ENCODE measurements at regions not wholly inside any gene's neighbourhood (a gene's known extent, or its start where the extent isn't known, plus 50 kb on each side); places are given as distances from the start of the nearest gene placed in this dataset.
"Not testable (repeated sequence)": the region's sequence is repeated elsewhere in the genome, so short reads cannot be mapped to it uniquely, and the experiment has no call there.

DNA sequence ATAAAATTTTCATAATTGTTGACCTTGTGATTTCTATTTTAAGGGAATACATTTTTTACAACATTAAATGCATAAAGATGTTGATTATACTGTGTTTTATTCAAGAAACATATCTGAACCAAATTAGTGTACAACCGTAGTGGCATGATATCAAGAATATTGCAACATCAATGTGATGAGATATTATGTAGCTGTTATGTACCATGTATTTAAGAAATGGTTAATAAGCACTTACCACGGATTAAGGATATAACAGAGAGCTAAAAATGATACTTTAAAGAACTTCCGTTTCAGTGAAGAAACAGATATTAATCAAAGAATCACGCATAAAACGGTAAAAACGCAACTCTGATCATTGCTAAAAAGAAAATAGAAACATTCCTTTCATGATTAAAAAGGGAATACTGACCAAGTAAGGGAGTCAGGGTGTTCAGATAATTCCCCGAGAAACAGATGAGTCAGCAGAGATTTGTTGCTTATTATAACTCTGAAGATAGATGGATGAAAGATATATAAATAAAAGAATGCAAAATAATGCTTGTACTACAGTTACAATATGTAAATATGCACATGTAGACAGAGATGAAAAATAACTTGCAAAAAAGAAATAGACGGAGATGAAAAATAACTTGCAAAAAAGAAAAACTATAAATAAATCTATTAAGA is 281.9 kb upstream of the MAF start:
- no peak for DNase-seq

DNA sequence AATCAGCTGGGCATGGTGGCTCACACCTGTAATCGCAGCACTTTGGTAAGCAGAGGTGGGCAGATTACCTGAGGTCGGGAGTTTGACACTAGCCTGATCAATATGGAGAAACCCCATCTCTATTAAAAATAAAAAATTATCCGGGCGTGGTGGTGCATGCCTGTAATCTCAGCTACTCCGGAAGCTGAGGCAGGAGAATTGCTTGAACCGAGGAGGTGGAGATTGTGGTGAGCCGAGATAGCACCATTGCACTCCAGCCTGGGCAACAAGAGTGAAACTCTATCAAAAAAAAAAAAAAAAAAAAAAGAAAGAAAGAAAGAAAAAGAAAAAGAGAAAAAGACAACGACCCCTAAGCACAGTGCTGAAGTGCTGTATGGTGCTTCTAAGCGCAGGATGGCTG is 280.6 kb upstream of the MAF start:
- not testable (repeated sequence) for DNase-seq

DNA sequence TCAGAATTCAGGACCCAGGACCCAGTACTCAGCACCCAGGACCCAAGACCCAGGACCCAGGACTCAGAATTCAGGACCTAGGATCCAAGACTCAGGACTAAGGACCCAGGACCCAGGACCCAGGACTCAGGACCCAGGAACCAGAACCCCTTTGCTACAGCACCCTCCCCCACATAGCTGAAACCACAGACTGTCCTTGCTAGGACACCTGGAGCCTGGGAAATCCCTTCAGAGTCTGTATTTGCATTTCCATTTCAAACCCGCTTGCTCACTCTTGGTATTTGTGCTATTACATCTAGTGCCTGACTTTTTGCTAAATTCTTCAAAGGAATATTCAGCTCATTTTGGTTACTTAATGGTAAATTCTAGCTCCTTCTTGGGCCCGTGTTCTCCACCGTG is 275.8 kb upstream of the MAF start:
- DNase-seq: no peak

DNA sequence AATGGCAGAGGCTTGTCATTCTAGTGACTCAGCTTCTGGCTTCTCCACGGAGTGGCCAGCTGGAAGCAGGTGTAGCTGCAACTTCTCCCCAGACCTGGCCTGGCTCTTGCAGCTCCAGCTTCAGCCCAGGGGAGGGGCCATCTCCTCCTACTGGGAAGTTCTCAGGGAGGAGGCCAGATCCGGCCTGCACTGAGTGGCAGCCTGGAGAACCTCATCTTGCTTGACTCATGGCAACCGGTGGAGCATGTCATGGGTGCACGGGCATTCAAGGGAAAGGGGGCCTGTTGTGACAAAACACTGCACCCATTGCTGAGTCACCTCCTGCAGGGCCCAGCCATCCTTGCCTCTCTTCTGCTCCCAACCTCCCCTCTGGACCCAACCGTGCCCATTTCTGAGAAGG is 273.9 kb upstream of the MAF start:
- no peak for DNase-seq

DNA sequence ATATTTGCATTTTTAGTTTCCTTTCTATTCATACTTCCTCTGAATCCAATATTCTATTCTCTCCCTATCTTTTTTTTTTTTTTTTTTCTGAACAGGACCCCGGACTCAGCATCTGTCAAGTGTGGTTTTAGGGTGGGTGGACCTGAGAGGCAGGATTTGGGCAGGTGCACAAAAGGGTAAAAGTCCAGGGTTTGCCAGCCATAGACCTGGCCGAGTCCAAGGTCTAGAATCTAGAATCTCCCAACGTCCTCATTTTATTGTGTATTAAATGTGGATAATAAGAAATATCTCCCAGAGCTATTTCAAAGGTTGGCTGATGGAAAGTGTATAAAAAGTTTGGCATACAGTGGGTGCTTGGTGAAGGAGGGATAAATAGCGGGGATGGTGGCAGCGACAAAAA is 273.3 kb upstream of the MAF start:
- DNase-seq: no peak

DNA sequence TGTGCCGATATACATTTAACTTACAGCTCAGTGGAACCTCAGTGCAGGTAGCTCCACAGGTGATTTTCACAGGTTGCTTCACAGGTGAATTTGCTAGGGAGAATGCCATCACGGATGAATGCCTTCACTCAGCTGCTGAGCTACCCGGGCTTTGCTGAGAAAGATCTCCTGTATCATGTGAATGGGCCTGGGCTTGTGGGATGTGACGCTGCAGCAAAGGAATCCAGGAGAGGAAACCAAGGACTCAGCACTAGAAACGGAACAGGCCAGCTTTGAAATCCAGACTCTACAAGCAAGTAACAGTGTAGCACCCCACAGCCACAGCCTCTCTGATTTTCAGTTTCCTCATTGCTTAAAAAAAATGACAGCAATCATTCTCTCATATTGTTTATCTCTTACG is 271.4 kb upstream of the MAF start:
- no peak for DNase-seq

DNA sequence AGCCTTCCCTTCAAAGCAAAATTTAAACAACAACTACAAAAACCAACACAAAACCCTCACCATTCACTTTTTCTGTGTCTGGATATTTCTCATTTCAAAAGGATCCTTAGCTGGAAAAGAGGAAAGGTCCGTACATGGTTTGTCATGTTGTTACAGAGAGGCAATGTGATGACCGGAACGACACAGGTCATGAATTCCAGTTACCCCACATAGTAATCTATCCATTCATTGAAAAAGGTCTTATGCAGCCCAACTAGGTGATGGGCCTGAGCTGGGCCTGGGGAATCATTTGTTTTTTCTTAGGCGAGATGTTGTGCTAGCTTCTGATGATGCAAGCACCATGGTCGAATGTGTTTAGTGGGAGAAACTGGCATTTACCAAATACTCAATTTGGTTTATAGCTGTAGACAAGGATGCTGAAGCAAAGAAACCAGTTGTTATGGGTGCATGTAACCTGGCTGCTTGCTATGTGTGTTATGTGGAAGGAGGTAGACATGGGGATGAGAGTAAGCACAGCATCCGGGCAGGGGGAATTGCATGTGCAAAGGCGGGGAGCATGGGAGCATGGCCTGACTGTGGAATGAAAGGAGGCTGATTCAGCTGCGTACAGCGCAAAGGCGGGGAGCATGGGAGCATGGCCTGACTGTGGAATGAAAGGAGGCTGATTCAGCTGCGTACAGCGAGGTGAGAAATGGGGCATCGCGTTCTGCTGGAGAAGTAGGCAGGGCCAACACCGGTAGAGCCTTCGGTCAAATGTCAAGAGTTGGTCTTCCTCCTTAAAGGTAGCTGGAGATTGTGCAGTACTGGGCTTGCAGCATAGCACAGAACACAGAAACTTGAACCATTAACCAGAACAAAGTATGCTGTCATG is 269.7 kb upstream of the MAF start:
- DNase-seq: no peak

DNA sequence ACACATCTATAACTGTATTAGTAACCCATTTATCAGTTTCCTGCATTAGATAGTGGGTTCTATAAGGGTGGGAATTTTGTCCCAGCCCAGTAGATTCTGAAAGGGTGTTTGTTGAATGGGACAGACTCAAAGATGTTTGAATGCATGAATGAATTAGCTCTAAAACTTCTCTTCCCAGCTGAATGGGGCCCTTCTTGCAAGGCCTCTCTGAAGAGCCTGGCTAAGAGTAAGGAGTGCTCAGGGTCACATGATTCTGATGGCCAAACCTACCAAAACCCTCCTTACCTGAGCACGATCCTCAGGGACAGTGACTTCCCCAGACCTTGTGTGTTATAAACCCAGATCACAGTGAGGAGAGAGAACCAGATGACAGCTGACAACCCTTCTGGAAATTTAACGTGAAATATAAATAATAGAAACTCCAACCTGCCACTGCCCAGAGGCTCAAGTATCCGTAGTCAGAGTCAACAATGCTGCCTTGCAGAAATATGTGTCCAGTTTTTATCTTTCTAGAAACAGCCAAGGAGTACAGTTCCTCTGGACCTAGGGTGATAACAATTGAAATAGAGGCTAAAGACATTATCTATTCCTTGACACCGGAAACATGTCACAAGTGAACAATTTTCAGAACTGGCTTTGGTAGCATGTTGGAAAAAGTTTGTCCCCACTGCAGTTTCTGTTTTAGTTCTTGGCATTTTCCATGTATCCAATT is 268.9 kb upstream of the MAF start:
- no peak for DNase-seq

DNA sequence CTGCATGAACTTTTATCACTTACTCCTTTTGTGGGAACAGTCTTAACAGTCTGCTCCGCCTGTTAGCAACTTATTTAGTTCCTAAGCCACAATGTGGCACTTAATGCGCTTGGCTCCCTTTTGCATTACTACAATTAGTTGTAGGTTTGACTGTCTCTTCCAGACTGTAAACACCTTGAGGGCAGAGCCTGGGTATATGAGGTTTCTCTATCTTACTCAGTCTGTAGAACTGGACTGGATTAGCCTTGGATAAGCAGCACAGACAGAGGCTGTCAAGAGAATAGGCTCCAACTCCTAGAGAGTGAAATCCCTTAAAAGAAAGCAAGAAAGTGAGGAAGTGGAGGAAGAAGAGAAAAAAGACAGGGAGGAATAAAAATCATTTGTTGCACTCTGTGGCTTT is 268.3 kb upstream of the MAF start:
- DNase-seq: no peak

DNA sequence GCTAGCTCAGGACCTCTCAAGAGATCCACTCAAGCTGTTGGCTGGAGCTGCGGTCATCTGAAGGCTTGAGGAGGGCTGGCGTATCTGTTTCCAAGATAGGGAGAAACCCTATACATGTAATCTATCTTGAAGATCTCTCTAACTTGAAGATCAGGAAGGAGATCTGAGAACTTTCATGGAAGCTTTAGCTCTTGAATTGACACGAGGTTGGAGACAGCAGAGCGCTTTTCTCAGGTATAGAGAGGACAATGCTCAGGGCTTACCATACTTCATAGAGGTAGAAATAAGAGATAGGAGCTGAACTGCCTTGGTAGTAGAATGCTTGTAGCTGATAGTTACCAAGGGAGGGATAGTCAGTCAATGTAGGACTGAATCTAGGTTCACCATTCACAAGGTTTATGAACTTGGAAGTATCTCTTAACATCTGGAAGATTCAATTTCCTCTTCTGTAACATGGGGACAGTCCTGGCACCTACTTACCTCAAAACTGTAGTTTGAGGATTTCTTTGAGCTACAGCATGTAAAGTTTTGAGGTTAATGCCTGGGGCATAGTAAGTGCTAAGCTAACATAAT is 267.0 kb upstream of the MAF start:
- DNase-seq: no peak

DNA sequence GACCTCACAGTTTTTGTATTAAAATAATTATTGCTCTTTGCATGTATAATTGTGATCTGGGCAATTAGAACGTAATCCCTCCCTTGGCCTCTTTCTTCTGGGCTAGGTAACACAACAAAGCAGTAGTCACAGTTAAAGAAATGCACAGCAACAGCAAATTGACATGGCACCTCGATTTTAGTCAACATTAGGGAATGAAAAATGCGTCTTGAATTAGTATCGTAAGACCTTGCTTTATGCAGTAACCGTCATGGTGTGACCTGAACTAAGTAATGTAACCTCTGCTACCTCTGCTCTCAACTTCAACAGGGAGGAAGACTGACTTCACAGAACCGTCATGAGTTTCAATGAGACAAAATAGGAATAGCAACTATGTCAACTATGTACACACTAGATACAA is 265.4 kb upstream of the MAF start:
- DNase-seq: no peak

DNA sequence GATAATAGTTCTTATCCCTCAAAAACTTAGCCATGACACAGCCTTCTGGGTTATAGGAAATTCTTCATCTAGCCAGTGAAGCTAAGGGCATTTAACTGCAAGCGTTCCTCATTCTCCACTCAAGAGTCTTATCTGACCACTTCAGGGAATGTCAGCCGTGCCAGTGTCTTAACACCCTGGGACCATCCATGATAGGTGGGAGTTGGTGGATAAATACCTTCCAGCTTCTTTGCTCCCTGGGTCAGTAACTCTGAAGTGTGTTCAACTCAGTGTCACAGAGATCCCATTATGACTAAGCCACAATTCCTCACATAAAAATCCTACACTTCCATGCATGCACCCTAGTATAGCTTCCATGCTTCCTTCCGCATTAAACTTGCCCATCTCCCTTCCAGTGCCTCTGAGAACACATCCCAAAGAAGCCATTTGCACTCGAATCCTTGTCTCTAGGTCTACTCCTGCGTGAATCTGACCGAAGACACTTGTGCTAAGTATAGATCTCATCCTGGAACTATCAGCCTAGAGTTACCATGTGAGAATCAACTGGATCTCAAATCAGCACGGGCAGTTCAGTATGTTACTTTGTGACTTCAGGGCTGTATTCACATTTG is 264.3 kb upstream of the MAF start:
- DNase-seq: no peak

DNA sequence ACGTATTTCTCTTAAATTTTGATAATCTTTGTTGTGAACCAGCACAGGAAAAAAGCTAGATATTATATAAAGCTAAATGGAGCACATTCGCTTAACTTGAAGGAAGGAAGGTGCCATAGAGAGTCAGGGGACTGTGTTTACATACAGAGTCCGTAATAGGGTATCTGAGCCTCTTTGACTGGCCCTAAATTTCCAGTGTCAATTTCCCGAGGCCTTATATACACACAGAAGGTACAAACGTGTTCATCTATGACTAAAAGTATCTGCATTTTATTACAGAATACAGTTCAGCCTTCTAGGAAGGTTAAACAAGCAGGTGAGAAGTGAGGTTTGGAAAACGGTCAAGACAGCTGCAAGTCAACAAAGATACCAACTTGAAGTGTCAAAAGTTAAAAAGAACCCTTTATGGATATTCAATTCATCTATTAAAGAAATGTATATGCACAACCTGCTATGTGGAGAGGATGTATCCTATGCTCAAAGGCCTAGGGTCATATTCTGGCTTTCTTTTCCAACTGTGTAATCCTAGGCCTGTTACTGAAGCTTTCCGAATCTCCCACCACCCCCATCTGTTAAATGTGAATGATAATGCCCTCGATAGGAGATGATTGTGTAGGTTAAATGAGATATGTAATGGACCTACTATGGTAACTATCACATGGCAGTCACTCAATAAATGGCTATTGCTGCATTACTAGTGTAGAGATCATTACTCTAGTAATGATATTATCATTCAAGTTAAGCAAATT is 263.7 kb upstream of the MAF start:
- DNase-seq: no peak

DNA sequence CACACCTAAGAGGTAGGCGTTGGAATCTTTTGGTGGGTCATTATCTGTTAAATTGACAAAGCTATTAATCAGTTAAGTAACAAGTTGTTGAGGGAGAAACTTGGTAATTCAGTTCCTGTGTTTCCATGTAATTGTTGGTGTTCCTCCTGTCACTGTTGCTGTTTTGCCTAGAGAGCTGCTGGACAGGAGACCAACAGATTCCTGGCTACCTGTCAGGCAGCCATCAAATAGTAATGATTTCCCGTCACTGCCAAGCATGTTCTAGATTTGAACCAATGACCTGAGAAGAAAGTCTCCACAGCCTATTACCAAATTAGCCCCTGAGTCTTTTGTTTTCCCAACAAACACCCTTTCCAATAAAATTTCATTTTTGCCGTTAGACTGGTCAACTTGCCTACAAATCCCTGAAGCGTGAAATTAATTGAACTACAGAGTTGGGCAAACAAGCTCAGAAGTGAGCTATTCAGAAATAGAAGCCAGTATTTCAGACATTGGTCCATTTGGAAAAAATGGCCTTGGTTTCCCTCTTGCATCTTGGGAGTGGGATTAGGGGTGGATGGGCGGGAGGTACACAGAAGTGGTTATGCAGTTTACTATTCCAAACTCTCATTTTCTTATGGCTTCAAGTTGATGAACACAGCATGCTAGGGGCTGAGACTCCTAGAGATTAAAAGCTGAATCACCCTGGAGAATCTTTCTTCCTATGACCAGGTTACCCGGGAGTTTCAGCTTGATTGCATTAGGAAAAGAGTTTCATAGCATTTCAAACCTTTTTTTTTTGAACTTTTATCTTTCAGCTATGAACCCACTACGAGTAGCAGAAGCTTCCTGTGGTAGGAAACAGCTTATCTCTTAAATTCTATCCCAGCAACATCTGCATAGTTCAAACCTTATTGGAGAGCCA is 262.8 kb upstream of the MAF start:
- no peak for DNase-seq

DNA sequence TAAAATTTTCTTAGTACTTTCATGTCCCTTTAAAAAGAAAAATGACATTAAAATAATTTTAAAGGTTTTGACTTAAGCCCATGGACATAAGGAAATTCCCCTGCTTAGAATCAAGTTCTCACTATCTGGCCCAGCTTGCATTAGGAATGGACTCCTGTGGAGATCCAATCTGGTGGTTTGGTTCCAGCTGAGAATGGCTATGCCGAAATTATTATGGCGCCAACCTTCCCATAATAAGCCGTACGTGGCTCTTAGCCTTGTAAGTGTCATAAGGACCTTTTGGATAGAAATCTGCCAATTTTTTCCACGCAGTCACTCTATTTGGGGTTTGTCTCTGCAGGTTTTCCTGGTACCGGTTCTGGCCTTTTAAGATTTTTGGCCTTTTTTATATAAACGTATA is 262.1 kb upstream of the MAF start:
- DNase-seq: no peak

DNA sequence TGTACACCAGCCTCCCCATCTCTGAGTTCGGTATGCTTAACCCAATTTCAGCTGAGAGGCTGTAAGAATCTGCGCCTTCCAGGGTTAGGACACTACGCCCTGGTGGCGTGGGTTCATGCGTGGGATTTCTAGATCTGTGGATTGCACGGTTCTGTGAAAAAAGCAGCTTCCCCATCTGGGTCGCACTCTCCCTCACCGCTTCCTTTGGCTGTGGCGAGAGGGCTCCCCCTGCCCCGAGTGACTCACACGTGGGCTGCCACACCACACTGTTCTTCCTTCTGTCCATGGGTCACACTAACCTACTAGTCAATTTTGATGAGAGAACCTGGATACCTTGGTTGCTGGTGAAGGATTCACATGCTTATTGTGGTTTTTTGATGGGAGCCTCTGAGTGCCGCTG is 256.0 kb upstream of the MAF start:
- DNase-seq: peak; percentile 82

DNA sequence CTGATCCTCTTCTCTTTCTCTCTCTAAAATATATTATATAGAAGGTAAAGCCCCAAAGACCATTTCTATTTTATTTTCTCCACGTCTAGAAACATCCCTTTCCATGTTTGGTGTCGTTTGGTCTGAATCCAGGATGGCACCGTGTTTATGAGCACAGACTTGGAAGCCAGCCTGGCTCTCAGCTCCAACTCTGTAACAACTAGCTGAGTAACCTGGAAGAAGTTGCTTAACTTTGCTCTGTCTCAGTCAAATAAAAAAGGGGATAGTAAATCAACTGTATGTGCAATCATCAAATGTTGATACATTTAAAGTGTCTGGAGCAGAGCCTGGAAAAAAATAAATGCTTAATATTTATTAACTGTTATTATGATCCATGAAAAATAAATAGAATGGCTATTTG is 249.8 kb upstream of the MAF start:
- DNase-seq: no peak

DNA sequence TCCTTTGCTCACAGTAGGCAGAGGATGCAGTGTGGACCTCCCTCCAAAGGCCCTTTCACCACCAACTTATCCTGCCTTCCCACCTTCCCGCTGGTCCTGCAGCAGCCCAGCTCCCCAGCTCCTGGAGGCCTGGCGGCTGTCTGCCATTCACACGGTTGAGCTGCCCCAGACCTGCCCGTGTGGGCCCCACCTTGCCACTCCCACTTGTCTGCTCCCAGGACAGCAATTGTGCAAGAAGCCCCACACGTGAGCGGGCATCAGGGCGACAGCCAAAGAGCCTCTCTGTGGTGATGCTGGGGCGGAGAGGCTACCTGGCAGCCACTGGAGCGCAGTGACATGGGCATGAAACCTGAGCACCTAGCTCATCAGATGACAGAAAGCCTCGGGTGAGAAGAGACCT is 248.6 kb upstream of the MAF start:
- no peak for DNase-seq

DNA sequence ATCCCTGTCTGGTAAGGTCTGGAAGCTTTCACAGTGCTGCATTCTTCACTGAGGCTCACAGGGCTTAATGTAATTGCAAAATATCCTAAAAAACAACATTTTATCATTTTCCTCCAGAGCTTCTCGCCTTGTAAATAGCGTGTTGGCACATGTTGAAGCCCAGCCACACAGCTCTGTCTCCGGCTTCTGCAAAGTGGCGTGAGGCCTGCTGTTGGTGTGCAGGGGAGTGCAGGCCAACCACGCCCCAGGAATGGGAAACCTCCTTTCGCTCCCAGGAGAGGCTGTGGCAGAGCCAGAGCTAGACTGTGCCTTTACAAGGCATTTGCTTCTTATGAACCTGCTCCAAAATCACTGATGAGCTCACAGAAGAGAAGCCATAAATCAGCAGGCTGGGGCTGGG is 248.2 kb upstream of the MAF start:
- no peak for DNase-seq

DNA sequence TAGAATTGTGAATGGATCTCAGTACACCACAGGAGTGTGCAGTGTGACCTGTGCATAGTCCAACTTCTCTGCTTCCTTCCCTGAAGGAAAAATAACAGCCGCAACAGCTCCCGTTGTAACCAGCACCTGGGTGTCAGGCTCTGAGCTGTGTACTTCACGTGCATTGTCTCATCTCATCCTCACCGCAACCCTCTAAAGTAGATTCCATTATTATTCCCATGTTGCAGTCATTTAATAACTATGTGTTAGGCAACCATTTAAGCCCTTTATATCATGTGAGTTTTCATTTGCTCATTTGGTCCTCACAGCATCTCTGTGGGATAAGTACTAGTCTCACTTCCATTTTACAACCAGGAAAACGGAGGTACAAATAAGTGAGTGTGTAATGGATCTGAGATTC is 247.0 kb upstream of the MAF start:
- DNase-seq: no peak

DNA sequence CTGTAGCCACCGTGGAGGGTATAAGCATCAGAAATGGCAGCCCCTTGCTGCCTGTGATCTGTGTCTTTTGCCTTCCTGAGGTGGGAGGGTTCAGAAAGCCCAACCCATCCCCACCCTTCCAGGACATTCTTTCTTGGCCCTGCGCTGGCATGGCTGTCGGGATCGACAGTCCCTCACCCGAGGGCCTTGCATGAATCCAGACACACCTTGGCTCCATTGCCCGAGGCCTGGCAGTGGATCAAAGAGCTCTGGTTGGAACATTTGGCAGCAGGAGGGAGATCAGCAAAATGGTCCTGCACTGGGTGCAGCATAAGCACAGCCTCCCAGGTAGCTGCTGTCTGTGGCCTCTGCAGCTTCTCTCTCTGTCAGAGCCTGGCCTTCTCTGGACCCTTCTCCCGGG is 246.6 kb upstream of the MAF start:
- DNase-seq: no peak

Data from MV-4-11 (cell line).